DND-41 (cell line): ENCODE measurements at regions not wholly inside any gene's neighbourhood (a gene's known extent, or its start where the extent isn't known, plus 50 kb on each side); places are given as distances from the start of the nearest gene placed in this dataset.

Source experiments
- ATAC-seq: fragments of 200-7000 bp; cut with Tn5 transposase; 3 replicates; pipeline ENCODE4 v1.9.1; 2021; ENCODE audit warnings: low read depth; ENCODE audit not compliant: insufficient read depth
- DNase-seq: peaks from one replicate; pipeline ENCODE4 v3.0.0-alpha.2; 2020
- H2AFZ ChIP-seq: 2 replicates; pipeline ENCODE4 v1.6.0; 2012; ENCODE audit warnings: low read depth, low read length
- H3K27ac ChIP-seq: 2 replicates; pipeline ENCODE4 v1.5.1; 2012; ENCODE audit warnings: low read length, inconsistent platforms
- H3K27me3 ChIP-seq: fragments of 200-600 bp; sonication (generic); 2 replicates; pipeline ENCODE4 v1.6.0; 2012; ENCODE audit warnings: low read length, mild to moderate bottlenecking, inconsistent platforms; ENCODE audit not compliant: insufficient read depth, poor library complexity
- H3K36me3 ChIP-seq: 2 replicates; pipeline ENCODE4 v1.5.1; 2012; ENCODE audit warnings: low read length, inconsistent platforms; ENCODE audit not compliant: insufficient read depth
- H3K4me1 ChIP-seq: 2 replicates; pipeline ENCODE4 v1.5.1; 2012; ENCODE audit warnings: mild to moderate bottlenecking, low read length; ENCODE audit not compliant: insufficient read depth
- H3K4me2 ChIP-seq: 2 replicates; pipeline ENCODE4 v1.6.0; 2012; ENCODE audit warnings: mild to moderate bottlenecking, moderate library complexity, low read length, inconsistent platforms; ENCODE audit not compliant: insufficient read depth
- H3K4me3 ChIP-seq, 2 experiments: fragments of 200-600 bp in 1 of 2; shearing (Covaris generic) in 1 of 2; 2 replicates each; pipeline ENCODE4 v1.5.1; 2012 to 2016; ENCODE audit warnings: inconsistent platforms in 2 of 2, low read length in 2 of 2, mild to moderate bottlenecking in 2 of 2, low read depth in 1 of 2, moderate library complexity in 1 of 2
- H3K79me2 ChIP-seq: 2 replicates; pipeline ENCODE4 v1.6.0; 2012; ENCODE audit warnings: low read length, inconsistent platforms; ENCODE audit not compliant: insufficient read depth
- H3K9ac ChIP-seq: 2 replicates; pipeline ENCODE4 v1.6.0; 2012; ENCODE audit warnings: low read depth, mild to moderate bottlenecking, inconsistent platforms, low read length, moderate library complexity
- H3K9me3 ChIP-seq: 2 replicates; pipeline ENCODE4 v1.5.1; 2012; ENCODE audit warnings: low read length, moderate library complexity, mild to moderate bottlenecking, inconsistent platforms; ENCODE audit not compliant: insufficient read depth, severe bottlenecking
- H4K20me1 ChIP-seq: 2 replicates; pipeline ENCODE4 v1.6.0; 2012; ENCODE audit warnings: low read length; ENCODE audit not compliant: insufficient read depth
- EZH2 ChIP-seq: IDR thresholded peaks from 3 replicates; pipeline ENCODE4 v1.6.1; 2012; ENCODE audit warnings: borderline replicate concordance, low read depth, mild to moderate bottlenecking, moderate library complexity, low read length, inconsistent platforms; ENCODE audit not compliant: severe bottlenecking
- TF ChIP-seq, protein P1 (sequence below): IDR thresholded peaks from 2 replicates; pipeline ENCODE4 v1.5.1; 2012; ENCODE audit warnings: borderline replicate concordance, low read length, moderate library complexity, mild to moderate bottlenecking; ENCODE audit not compliant: poor library complexity, severe bottlenecking; ENCODE audit errors: extremely low read depth

- no peak overlapping the region for H3K9ac ChIP-seq
- H3K27me3 ChIP-seq: no peaks in the 10 kb centered on the region
- DNase-seq (no peak), ATAC-seq (no peak)
- no peaks in the 10 kb centered on the region for H3K4me1 ChIP-seq
- no peak overlapping the region for H3K4me3 ChIP-seq
- H3K9me3 ChIP-seq: no peaks in the 10 kb centered on the region
- no peaks in the 10 kb centered on the region for H3K36me3 ChIP-seq
- TF ChIP-seq, protein P1, sequence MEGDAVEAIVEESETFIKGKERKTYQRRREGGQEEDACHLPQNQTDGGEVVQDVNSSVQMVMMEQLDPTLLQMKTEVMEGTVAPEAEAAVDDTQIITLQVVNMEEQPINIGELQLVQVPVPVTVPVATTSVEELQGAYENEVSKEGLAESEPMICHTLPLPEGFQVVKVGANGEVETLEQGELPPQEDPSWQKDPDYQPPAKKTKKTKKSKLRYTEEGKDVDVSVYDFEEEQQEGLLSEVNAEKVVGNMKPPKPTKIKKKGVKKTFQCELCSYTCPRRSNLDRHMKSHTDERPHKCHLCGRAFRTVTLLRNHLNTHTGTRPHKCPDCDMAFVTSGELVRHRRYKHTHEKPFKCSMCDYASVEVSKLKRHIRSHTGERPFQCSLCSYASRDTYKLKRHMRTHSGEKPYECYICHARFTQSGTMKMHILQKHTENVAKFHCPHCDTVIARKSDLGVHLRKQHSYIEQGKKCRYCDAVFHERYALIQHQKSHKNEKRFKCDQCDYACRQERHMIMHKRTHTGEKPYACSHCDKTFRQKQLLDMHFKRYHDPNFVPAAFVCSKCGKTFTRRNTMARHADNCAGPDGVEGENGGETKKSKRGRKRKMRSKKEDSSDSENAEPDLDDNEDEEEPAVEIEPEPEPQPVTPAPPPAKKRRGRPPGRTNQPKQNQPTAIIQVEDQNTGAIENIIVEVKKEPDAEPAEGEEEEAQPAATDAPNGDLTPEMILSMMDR: no peak
- TF ChIP-seq EZH2: no peak
- no peak overlapping the region for H3K4me2 ChIP-seq
- H4K20me1 ChIP-seq: no peaks in the 10 kb centered on the region
- H2AFZ ChIP-seq: no peak overlapping the region
- no peak overlapping the region for H3K27ac ChIP-seq
- no peaks in the 10 kb centered on the region for H3K79me2 ChIP-seq
Observed at GRCh38 chr10:108399465-108399864, 1235.0 kb upstream of the SORCS1 start.

GRCh38 chr10:108393089-108393488 lies 1228.6 kb upstream of the SORCS1 start:
- ATAC-seq: no peak
- DNase-seq: no peak

GRCh38 chr10:108392286-108392685 lies 1227.8 kb upstream of the SORCS1 start:
- no peaks in the 10 kb centered on the region for H4K20me1 ChIP-seq
- TF ChIP-seq, protein P1: no peak
- no peak for TF ChIP-seq EZH2
- H3K9me3 ChIP-seq: no peaks in the 10 kb centered on the region
- no peak overlapping the region for H3K27ac ChIP-seq
- no peak overlapping the region for H3K4me3 ChIP-seq
- no peaks in the 10 kb centered on the region for H3K27me3 ChIP-seq
- no peak for DNase-seq
- no peak overlapping the region for H3K4me2 ChIP-seq
- no peaks in the 10 kb centered on the region for H3K4me1 ChIP-seq
- no peak for ATAC-seq
- no peak overlapping the region for H3K9ac ChIP-seq
- H2AFZ ChIP-seq: no peak overlapping the region
- H3K36me3 ChIP-seq: no peaks in the 10 kb centered on the region
- no peaks in the 10 kb centered on the region for H3K79me2 ChIP-seq

More at GRCh38 chr10:108393089-108393488, 1228.6 kb upstream of the SORCS1 start:
- no peaks in the 10 kb centered on the region for H4K20me1 ChIP-seq
- H2AFZ ChIP-seq: no peak overlapping the region
- H3K9ac ChIP-seq: no peak overlapping the region
- no peaks in the 10 kb centered on the region for H3K79me2 ChIP-seq
- TF ChIP-seq, protein P1: no peak
- no peak for TF ChIP-seq EZH2
- H3K36me3 ChIP-seq: no peaks in the 10 kb centered on the region
- H3K4me2 ChIP-seq: no peak overlapping the region
- no peaks in the 10 kb centered on the region for H3K27me3 ChIP-seq
- H3K27ac ChIP-seq: no peak overlapping the region
- H3K9me3 ChIP-seq: no peaks in the 10 kb centered on the region
- no peaks in the 10 kb centered on the region for H3K4me1 ChIP-seq
- H3K4me3 ChIP-seq: no peak overlapping the region

DNA sequence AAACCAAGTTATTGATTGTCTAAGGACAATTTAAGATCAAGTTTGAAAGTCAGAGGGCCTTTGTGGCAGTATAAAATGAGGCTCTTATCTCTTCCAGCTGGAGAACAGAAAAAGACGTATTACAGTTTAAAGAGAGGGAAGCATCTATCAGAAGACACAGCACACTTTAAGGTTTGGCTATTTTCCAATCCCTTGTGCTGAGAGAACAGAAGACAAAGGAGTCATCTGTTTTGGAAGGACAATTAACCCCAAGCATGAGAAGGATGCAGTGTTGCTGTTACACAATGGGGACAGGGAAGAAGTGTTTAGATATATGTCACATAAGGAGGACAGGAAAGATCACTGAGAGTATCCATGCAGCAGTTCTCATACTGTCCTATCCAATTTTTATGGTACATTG lies 1224.2 kb upstream of the SORCS1 start:
- DNase-seq (no peak), ATAC-seq (no peak)
- no peaks in the 10 kb centered on the region for H3K27me3 ChIP-seq
- no peak overlapping the region for H3K4me2 ChIP-seq
- TF ChIP-seq, protein P1: no peak
- no peak for TF ChIP-seq EZH2
- H3K27ac ChIP-seq: no peak overlapping the region
- no peaks in the 10 kb centered on the region for H4K20me1 ChIP-seq
- no peak overlapping the region for H2AFZ ChIP-seq
- no peak overlapping the region for H3K9ac ChIP-seq
- no peaks in the 10 kb centered on the region for H3K4me1 ChIP-seq
- H3K36me3 ChIP-seq: no peaks in the 10 kb centered on the region
- H3K9me3 ChIP-seq: no peaks in the 10 kb centered on the region
- H3K4me3 ChIP-seq: no peak overlapping the region
- H3K79me2 ChIP-seq: no peaks in the 10 kb centered on the region
